GM12878 (cell line): ENCODE measurements at regions not wholly inside any gene's neighbourhood (a gene's known extent, or its start where the extent isn't known, plus 50 kb on each side); places are given as distances from the start of the nearest gene placed in this dataset.

Experiments used
- ATAC-seq: fragments of 200-7000 bp; cut with Tn5 transposase; 3 replicates; pipeline ENCODE4 v1.9.1; 2020; ENCODE audit warnings: mild to moderate bottlenecking, moderate library complexity
- BruUV-seq: library from RNA; stranded (reverse); fragments of 400-500 nt; replicated peaks from 2 replicates; lab custom pipeline; 2021; lab: Mats Ljungman, UMichigan
- CTCF ChIA-PET: fragments of 300-600 bp; sonication (Branson Sonifier 250); formaldehyde crosslinking; extraction: SDS; loops from one replicate; lab custom pipeline; 2021; ENCODE audit warnings: inconsistent platforms; lab: Yijun Ruan, JAX
- POLR2A ChIA-PET: fragments of 350-600 bp; formaldehyde crosslinking; extraction: SDS; loops from one replicate; lab custom pipeline; 2021; ENCODE audit warnings: inconsistent platforms; lab: Charles Lee
- RAD21 ChIA-PET: fragments of 300-600 bp; sonication (Branson Sonifier 250); formaldehyde crosslinking; loops from one replicate; lab custom pipeline; 2023; ENCODE audit warnings: antibody characterized with exemption; ENCODE audit not compliant: unreplicated experiment; lab: Charles Lee
- SMC1A ChIA-PET: fragments of 300-600 bp; sonication (Branson Sonifier 250); formaldehyde crosslinking; loops from one replicate; lab custom pipeline; 2023; ENCODE audit not compliant: unreplicated experiment, uncharacterized antibody; lab: Charles Lee
- DNase-seq: peaks from one replicate; pipeline ENCODE4 v3.0.0-alpha.2; 2011; ENCODE audit warnings: low read depth, low spot score
- FAIRE-seq: peaks from 3 replicates; lab custom pipeline; 2011; peaks lifted over from hg19 to GRCh38; lab: Jason Lieb, UNC
- H2AFZ ChIP-seq: 2 replicates; pipeline ENCODE4 v1.6.0; 2011; ENCODE audit warnings: low read depth, low read length, control low read depth; ENCODE audit not compliant: control insufficient read depth
- H3K27ac ChIP-seq: 2 replicates; pipeline ENCODE4 v1.5.1; 2011; ENCODE audit warnings: control low read depth; ENCODE audit not compliant: control insufficient read depth, insufficient read depth
- H3K27me3 ChIP-seq, 2 experiments: replicated peaks in 1 of 2; 2 replicates each; pipeline versions ENCODE4 v1.6.0 to v1.6.1; 2011; ENCODE audit warnings: low read length in 1 of 2; ENCODE audit not compliant: control insufficient read depth in 2 of 2, insufficient read depth in 2 of 2
- H3K36me3 ChIP-seq, 2 experiments: 2 replicates each; pipeline ENCODE4 v1.5.1; 2011; ENCODE audit warnings: low read length in 1 of 2; ENCODE audit not compliant: control insufficient read depth in 2 of 2, insufficient read depth in 2 of 2
- H3K4me1 ChIP-seq: 2 replicates; pipeline ENCODE4 v1.6.1; 2011; ENCODE audit warnings: mild to moderate bottlenecking, low read length, moderate library complexity, mixed read lengths; ENCODE audit not compliant: control insufficient read depth, insufficient read depth
- H3K4me2 ChIP-seq: 2 replicates; pipeline ENCODE4 v1.6.0; 2011; ENCODE audit warnings: control low read depth; ENCODE audit not compliant: control insufficient read depth, insufficient read depth
- H3K4me3 ChIP-seq: fragments of 200-600 bp; sonication (generic); 2 replicates; pipeline ENCODE4 v1.5.1; 2016
- H3K79me2 ChIP-seq: 2 replicates; pipeline ENCODE4 v1.6.0; 2011; ENCODE audit warnings: low read length; ENCODE audit not compliant: control insufficient read depth, insufficient read depth
- H3K9ac ChIP-seq: 2 replicates; pipeline ENCODE4 v1.8.0; 2011; ENCODE audit warnings: low read length, control low read depth, mixed read lengths; ENCODE audit not compliant: control insufficient read depth, insufficient read depth
- H3K9me3 ChIP-seq: replicated peaks from 3 replicates; pipeline ENCODE4 v1.5.1; 2011; ENCODE audit warnings: mild to moderate bottlenecking, low read length; ENCODE audit not compliant: control insufficient read depth, insufficient read depth
- H4K20me1 ChIP-seq: 2 replicates; pipeline ENCODE4 v1.6.0; 2011; ENCODE audit not compliant: control insufficient read depth, insufficient read depth
- CBX5 ChIP-seq: sonication (generic); IDR thresholded peaks from 2 replicates; pipeline ENCODE4 v1.6.1; 2016; ENCODE audit warnings: low read depth, moderate library complexity, mild to moderate bottlenecking, inconsistent platforms
- DPF2 ChIP-seq: fragments of 450-650 bp; IDR thresholded peaks from 2 replicates; pipeline ENCODE4 v1.6.1; 2017; ENCODE audit warnings: mild to moderate bottlenecking
- IKZF2 ChIP-seq, 2 experiments: fragments of 450-650 bp; IDR thresholded peaks; 2 replicates each; pipeline ENCODE4 v1.6.1; 2017; ENCODE audit warnings: mild to moderate bottlenecking in 2 of 2, moderate library complexity in 2 of 2
- JUNB ChIP-seq: IDR thresholded peaks from 2 replicates; pipeline ENCODE4 v1.6.1; 2016; ENCODE audit warnings: antibody characterized with exemption, mild to moderate bottlenecking
- MXI1 ChIP-seq: fragments of 150-350 bp; IDR thresholded peaks from 2 replicates; pipeline ENCODE4 v1.6.1; 2011; ENCODE audit warnings: low read depth, mild to moderate bottlenecking, inconsistent platforms, low read length, improper control_type of control experiment
- MYC ChIP-seq: IDR thresholded peaks from 2 replicates; pipeline ENCODE4 v1.6.1; 2011; ENCODE audit warnings: mild to moderate bottlenecking, low read length, moderate library complexity, inconsistent platforms; ENCODE audit not compliant: insufficient read depth, insufficient replicate concordance, insufficient read length, severe bottlenecking
- NFYA ChIP-seq: IDR thresholded peaks from 2 replicates; pipeline ENCODE4 v1.6.1; 2011; ENCODE audit warnings: low read depth, mild to moderate bottlenecking, low read length, improper control_type of control experiment, borderline replicate concordance
- POLR2AphosphoS5 ChIP-seq: IDR thresholded peaks from 2 replicates; pipeline ENCODE4 v1.6.1; 2011; ENCODE audit warnings: mild to moderate bottlenecking, low read length, inconsistent platforms
- RB1 ChIP-seq: fragments of 450-650 bp; formaldehyde crosslinking; IDR thresholded peaks from 2 replicates; pipeline ENCODE4 v1.6.1; 2017; ENCODE audit warnings: mild to moderate bottlenecking, borderline replicate concordance
- SRF ChIP-seq, 2 experiments: IDR thresholded peaks; 2 replicates each; pipeline ENCODE4 v1.6.1; 2011; ENCODE audit warnings: low read depth in 2 of 2, low read length in 2 of 2, mild to moderate bottlenecking in 1 of 2, moderate library complexity in 1 of 2
- TAF1 ChIP-seq: IDR thresholded peaks from 2 replicates; pipeline ENCODE4 v1.6.1; 2011; ENCODE audit warnings: mild to moderate bottlenecking, low read depth, low read length, borderline replicate concordance
- WGBS: methylation state at CpG from one replicate; pipeline ENCODE4 v1.1.6; 2016; ENCODE audit warnings: low lambda C conversion rate; ENCODE audit not compliant: insufficient replicate concordance, insufficient coverage; ENCODE audit errors: missing lambda C conversion rate; 5-methylcytosine and 5-hydroxymethylcytosine counted together
- in situ Hi-C: fragments of 300-500 bp; cut with MboI; formaldehyde crosslinking; loops from 9 replicates; pipeline ENCODE4 v1.14.3; 2018; ENCODE audit warnings: mixed read lengths
- intact Hi-C: fragments of 100-400 bp; cut with micrococcal nuclease; formaldehyde crosslinking; loops from one replicate; pipeline ENCODE4 v1.14.2; 2022; ENCODE audit not compliant: unreplicated experiment
- TF ChIP-seq, protein P1 (sequence below): fragments of 450-650 bp; IDR thresholded peaks from 2 replicates; pipeline ENCODE4 v1.6.1; 2017; ENCODE audit warnings: antibody characterized with exemption, mild to moderate bottlenecking, moderate library complexity
- TF ChIP-seq, protein P2 (sequence below): IDR thresholded peaks from 2 replicates; pipeline ENCODE4 v1.6.1; 2011; ENCODE audit warnings: mild to moderate bottlenecking, low read depth, low read length, moderate library complexity; ENCODE audit not compliant: insufficient replicate concordance
- TF ChIP-seq, protein P3 (sequence below): fragments of 450-650 bp; IDR thresholded peaks from 2 replicates; pipeline ENCODE4 v1.6.1; 2017; ENCODE audit warnings: mild to moderate bottlenecking, moderate library complexity

DNA sequence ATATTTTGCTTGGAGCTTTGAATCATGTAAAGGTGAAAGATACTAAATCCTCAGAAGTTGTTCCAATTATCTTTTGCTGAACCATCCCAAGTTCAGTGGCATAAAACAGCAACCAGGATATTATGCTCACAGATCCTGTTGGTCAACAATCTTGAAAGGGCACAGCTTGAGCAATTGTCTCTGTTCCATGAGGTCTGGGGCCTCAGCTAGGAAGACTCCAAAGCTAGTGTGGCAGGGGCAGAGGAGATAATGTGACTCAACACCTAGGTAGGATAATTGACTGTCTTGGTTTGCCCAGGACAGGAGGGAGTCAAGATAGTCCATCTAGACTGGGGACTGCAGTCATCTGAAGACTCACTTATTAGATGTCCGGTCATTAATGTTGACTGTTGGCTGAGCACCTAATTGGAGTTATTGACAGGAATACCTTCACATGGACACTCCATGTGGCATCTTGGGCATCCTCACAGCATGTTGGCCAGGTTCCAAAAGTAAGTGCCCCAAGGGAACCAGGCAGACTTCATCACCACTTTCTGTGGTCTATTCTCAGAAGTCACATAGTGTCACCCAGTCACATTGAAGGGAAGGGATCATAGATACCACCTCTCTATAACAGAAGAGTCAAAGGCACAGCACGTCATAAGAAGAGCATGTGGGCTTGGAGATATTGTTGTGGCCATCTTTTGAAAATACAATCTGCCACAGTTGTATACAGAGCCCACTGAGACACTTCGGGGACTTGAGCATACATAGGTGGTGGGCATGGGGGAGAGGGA, 88.4 kb upstream of the GPBP1 start:
- intact Hi-C loops: no loop called here
- in situ Hi-C loops: no loop called here
- H3K4me2 ChIP-seq: no peak overlapping the region
- FAIRE-seq: no peak
- H3K9me3 ChIP-seq: no peaks in the 10 kb centered on the region
- H2AFZ ChIP-seq: no peak overlapping the region
- no peaks in the 10 kb centered on the region for H3K27me3 ChIP-seq
- RAD21 ChIA-PET: no interaction called here
- DNase-seq: no peak
- H4K20me1 ChIP-seq: no peaks in the 10 kb centered on the region
- no TSS peak for BruUV-seq
- no peaks in the 10 kb centered on the region for H3K36me3 ChIP-seq
- H3K79me2 ChIP-seq: no peaks in the 10 kb centered on the region
- SMC1A ChIA-PET: interaction anchor here (0.7 kb wide), 1 partner anchor 10 kb away, joined by 3 read pairs; no protein-coding TSS in a partner anchor
- no peak overlapping the region for H3K27ac ChIP-seq
- TF ChIP-seq RB1 (no peak), NFYA (no peak), IKZF2 (IDR thresholded peaks at IDR 0.05) (no peak), DPF2 (no peak), JUNB (no peak), TAF1 (no peak), SRF (IDR thresholded peaks at IDR 0.05; ENCODE audit: low read depth in 2 of 2, low read length in 2 of 2) (no peak), POLR2AphosphoS5 (no peak), MXI1 (no peak), MYC (no peak), CBX5 (no peak)
- TF ChIP-seq, protein P1, sequence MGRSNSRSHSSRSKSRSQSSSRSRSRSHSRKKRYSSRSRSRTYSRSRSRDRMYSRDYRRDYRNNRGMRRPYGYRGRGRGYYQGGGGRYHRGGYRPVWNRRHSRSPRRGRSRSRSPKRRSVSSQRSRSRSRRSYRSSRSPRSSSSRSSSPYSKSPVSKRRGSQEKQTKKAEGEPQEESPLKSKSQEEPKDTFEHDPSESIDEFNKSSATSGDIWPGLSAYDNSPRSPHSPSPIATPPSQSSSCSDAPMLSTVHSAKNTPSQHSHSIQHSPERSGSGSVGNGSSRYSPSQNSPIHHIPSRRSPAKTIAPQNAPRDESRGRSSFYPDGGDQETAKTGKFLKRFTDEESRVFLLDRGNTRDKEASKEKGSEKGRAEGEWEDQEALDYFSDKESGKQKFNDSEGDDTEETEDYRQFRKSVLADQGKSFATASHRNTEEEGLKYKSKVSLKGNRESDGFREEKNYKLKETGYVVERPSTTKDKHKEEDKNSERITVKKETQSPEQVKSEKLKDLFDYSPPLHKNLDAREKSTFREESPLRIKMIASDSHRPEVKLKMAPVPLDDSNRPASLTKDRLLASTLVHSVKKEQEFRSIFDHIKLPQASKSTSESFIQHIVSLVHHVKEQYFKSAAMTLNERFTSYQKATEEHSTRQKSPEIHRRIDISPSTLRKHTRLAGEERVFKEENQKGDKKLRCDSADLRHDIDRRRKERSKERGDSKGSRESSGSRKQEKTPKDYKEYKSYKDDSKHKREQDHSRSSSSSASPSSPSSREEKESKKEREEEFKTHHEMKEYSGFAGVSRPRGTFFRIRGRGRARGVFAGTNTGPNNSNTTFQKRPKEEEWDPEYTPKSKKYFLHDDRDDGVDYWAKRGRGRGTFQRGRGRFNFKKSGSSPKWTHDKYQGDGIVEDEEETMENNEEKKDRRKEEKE: no peak
- TF ChIP-seq, protein P2, sequence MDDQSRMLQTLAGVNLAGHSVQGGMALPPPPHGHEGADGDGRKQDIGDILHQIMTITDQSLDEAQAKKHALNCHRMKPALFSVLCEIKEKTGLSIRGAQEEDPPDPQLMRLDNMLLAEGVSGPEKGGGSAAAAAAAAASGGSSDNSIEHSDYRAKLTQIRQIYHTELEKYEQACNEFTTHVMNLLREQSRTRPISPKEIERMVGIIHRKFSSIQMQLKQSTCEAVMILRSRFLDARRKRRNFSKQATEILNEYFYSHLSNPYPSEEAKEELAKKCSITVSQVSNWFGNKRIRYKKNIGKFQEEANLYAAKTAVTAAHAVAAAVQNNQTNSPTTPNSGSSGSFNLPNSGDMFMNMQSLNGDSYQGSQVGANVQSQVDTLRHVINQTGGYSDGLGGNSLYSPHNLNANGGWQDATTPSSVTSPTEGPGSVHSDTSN: no peak
- TF ChIP-seq, protein P3, sequence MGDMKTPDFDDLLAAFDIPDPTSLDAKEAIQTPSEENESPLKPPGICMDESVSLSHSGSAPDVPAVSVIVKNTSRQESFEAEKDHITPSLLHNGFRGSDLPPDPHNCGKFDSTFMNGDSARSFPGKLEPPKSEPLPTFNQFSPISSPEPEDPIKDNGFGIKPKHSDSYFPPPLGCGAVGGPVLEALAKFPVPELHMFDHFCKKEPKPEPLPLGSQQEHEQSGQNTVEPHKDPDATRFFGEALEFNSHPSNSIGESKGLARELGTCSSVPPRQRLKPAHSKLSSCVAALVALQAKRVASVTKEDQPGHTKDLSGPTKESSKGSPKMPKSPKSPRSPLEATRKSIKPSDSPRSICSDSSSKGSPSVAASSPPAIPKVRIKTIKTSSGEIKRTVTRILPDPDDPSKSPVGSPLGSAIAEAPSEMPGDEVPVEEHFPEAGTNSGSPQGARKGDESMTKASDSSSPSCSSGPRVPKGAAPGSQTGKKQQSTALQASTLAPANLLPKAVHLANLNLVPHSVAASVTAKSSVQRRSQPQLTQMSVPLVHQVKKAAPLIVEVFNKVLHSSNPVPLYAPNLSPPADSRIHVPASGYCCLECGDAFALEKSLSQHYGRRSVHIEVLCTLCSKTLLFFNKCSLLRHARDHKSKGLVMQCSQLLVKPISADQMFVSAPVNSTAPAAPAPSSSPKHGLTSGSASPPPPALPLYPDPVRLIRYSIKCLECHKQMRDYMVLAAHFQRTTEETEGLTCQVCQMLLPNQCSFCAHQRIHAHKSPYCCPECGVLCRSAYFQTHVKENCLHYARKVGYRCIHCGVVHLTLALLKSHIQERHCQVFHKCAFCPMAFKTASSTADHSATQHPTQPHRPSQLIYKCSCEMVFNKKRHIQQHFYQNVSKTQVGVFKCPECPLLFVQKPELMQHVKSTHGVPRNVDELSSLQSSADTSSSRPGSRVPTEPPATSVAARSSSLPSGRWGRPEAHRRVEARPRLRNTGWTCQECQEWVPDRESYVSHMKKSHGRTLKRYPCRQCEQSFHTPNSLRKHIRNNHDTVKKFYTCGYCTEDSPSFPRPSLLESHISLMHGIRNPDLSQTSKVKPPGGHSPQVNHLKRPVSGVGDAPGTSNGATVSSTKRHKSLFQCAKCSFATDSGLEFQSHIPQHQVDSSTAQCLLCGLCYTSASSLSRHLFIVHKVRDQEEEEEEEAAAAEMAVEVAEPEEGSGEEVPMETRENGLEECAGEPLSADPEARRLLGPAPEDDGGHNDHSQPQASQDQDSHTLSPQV: no peak
- 50% methylated on average over 3 of the region's 3 CpGs for WGBS
- no peaks in the 10 kb centered on the region for H3K4me1 ChIP-seq
- no peak overlapping the region for H3K9ac ChIP-seq
- ATAC-seq: no peak
- no peak overlapping the region for H3K4me3 ChIP-seq
- POLR2A ChIA-PET: no interaction called here
- CTCF ChIA-PET: interaction anchor here (2.2 kb wide), 1 partner anchor 10 kb away, joined by 10 read pairs; no protein-coding TSS in a partner anchor
